Thyroid gland (tissue), 4 donors: ENCODE measurements at regions not wholly inside any gene's neighbourhood (a gene's known extent, or its start where the extent isn't known, plus 50 kb on each side); places are given as distances from the start of the nearest gene placed in this dataset.

ENCODE experiments used
- DNase-seq, 2 donors: peaks; one replicate each; pipeline ENCODE4 v3.0.0-alpha.2; 2019
- H3K27ac ChIP-seq, 3 donors: fragments of 200-600 bp; sonication (generic); 1 replicate in 2 of 3; 2 replicates in 1 of 3; pipeline ENCODE4 v1.5.1; 2016 to 2019; ENCODE audit warnings: mild to moderate bottlenecking in 1 of 3, moderate library complexity in 1 of 3
- H3K27me3 ChIP-seq: fragments of 200-600 bp; sonication (generic); one replicate; pipeline ENCODE4 v1.5.1; 2019
- H3K36me3 ChIP-seq, 2 donors: fragments of 200-600 bp; sonication (generic); one replicate each; pipeline ENCODE4 v1.5.1; 2016 to 2019
- H3K4me1 ChIP-seq, 2 donors: fragments of 200-600 bp; sonication (generic); one replicate each; pipeline ENCODE4 v1.5.1; 2017 to 2019
- H3K4me3 ChIP-seq, 3 donors: fragments of 200-600 bp; sonication (generic); replicated peaks in 1 of 3; 1 replicate in 2 of 3; 2 replicates in 1 of 3; pipeline ENCODE4 v1.5.1; 2016; ENCODE audit warnings: mild to moderate bottlenecking in 1 of 3
- H3K9me3 ChIP-seq: fragments of 200-600 bp; sonication (generic); one replicate; pipeline ENCODE4 v1.5.1; 2017
- POLR2A ChIP-seq, 2 donors: fragments of 450-650 bp; IDR thresholded peaks; one replicate each; pipeline ENCODE4 v1.6.1; 2017; ENCODE audit warnings: antibody characterized with exemption in 2 of 2, mild to moderate bottlenecking in 2 of 2, moderate library complexity in 1 of 2
- WGBS, 2 donors: methylation state at CpG; one replicate each; pipeline ENCODE4 v1.1.5; 2017; 5-methylcytosine and 5-hydroxymethylcytosine counted together
- intact Hi-C: fragments of 100-400 bp; cut with DNase I; formaldehyde crosslinking; loops from one replicate; pipeline ENCODE4 v1.15.1; 2023
- TF ChIP-seq, protein P1 (sequence below), 6 experiments: fragments of 200-600 bp in 3 of 6; fragments of 450-650 bp in 3 of 6; sonication (generic) in 3 of 6; IDR thresholded peaks; one replicate each; pipeline ENCODE4 v1.5.1; 2016 to 2019; ENCODE audit warnings: antibody characterized with exemption in 6 of 6, mild to moderate bottlenecking in 2 of 6, inconsistent platforms in 1 of 6, moderate library complexity in 1 of 6

DNA sequence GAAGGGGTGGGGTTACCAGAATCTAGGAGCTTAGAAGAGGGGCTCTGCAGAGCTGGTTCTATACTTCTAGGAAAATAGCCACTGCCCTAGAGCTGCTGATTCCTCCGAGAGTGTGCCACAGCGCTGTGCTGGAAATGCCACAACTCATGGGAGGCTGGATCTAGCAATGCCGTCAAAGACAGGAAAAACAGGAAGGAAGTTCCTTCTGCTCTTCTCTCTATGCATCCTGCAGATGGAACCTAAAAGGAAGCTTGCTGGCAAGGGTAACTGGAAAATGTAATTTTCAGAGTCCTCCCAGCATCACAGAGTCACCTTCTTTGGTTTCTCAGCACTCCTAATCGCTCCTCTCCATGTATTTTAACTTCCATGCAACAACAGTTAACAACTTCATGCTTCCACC, 121.2 kb upstream of the TLL1 start:
- Histone ChIP-seq H3K36me3 (no peaks in the 10 kb centered on the region), H3K4me3 (no peak overlapping the region), H3K9me3 (no peaks in the 10 kb centered on the region), H3K4me1 (no peaks in the 10 kb centered on the region), H3K27ac (no peak overlapping the region), H3K27me3 (no peaks in the 10 kb centered on the region)
- WGBS, 2 donors: 54 to 80% methylated on average over 4 of the region's 4 CpGs
- DNase-seq: no peak
- TF ChIP-seq POLR2A (IDR thresholded peaks at IDR 0.05): no peak
- TF ChIP-seq, protein P1, sequence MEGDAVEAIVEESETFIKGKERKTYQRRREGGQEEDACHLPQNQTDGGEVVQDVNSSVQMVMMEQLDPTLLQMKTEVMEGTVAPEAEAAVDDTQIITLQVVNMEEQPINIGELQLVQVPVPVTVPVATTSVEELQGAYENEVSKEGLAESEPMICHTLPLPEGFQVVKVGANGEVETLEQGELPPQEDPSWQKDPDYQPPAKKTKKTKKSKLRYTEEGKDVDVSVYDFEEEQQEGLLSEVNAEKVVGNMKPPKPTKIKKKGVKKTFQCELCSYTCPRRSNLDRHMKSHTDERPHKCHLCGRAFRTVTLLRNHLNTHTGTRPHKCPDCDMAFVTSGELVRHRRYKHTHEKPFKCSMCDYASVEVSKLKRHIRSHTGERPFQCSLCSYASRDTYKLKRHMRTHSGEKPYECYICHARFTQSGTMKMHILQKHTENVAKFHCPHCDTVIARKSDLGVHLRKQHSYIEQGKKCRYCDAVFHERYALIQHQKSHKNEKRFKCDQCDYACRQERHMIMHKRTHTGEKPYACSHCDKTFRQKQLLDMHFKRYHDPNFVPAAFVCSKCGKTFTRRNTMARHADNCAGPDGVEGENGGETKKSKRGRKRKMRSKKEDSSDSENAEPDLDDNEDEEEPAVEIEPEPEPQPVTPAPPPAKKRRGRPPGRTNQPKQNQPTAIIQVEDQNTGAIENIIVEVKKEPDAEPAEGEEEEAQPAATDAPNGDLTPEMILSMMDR (IDR thresholded peaks at IDR 0.05): no peak
- intact Hi-C loops: no loop called here

DNA sequence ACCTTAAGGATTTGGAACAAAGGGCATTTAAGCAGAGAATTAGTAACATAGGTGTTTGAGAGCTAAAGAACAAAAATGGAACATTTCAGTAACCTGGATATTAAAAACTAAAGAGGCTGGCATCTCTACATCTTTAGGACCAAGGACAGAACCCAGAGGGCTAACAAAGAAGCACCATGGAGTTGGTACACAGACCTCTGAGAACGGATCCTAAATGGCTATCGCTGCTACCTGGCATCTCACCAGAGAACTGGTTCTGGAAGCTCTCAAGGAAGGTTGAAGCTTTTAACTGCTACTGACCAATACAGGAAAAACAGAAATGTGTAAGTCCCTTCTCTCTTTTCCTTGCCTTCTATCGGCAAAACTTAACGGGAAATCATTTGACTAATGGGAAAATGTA, 118.4 kb upstream of the TLL1 start:
- Histone ChIP-seq H3K27me3 (no peaks in the 10 kb centered on the region), H3K4me3 (no peak overlapping the region), H3K9me3 (no peaks in the 10 kb centered on the region), H3K4me1 (no peaks in the 10 kb centered on the region), H3K36me3 (no peaks in the 10 kb centered on the region), H3K27ac (no peak overlapping the region)
- TF ChIP-seq POLR2A (IDR thresholded peaks at IDR 0.05): no peak
- TF ChIP-seq, protein P1 (IDR thresholded peaks at IDR 0.05): no peak
- WGBS, 2 donors: 89 to 97% methylated on average over 4 of the region's 4 CpGs
- DNase-seq: no peak
- intact Hi-C loops: no loop called here

DNA sequence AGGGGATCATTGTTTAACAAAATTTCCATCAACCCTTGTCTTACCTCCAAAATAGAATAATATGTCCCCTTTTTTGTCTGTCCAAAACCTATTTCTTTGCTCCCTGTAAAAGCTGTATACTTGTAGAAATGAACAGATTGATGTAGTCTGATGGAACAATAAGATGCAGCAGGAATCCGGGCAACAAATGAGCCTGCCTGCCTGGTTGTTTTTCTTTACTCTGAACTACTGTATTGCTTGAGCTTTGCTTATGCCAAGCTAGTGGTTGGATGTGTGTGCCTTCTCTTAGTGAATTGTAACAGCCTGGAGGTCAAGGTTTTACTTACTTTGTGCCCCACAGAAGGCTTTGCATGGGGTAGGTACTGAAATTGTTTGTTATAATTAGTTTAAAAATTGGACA, 116.2 kb upstream of the TLL1 start:
- TF ChIP-seq, protein P1 (IDR thresholded peaks at IDR 0.05): no peak
- no peak for TF ChIP-seq POLR2A (IDR thresholded peaks at IDR 0.05)
- intact Hi-C loops: no loop called here

DNA sequence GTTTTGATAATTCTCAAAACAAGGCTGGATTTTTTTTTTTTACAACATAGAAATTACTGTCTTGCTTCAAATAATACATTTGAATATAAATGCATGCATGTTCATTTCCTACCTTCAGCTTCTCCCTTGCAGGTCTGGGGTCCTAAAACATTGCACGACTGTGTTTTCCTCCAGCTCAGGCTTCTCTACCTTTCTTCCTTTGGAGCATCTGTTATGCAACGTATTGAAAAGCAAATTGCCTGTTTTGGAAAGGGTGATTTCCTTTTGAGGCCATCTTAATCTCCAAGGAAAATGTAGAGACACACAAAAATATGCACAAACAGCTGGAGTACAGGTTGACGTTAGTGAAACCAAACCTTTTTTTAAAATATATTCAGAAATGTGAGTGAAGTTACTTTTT, 115.6 kb upstream of the TLL1 start:
- Histone ChIP-seq H3K27ac (no peak overlapping the region), H3K27me3 (no peaks in the 10 kb centered on the region), H3K36me3 (no peaks in the 10 kb centered on the region), H3K9me3 (no peaks in the 10 kb centered on the region), H3K4me3 (no peak overlapping the region), H3K4me1 (no peaks in the 10 kb centered on the region)
- TF ChIP-seq, protein P1 (IDR thresholded peaks at IDR 0.05): no peak
- no peak for TF ChIP-seq POLR2A (IDR thresholded peaks at IDR 0.05)
- 73 to 77% methylated on average over 3 of the region's 3 CpGs for WGBS, 2 donors
- DNase-seq: no peak
- intact Hi-C loops: no loop called here

More for the DNA sequence above, 116.2 kb upstream of the TLL1 start:
- no peaks in the 10 kb centered on the region for H3K4me1 ChIP-seq
- H3K27ac ChIP-seq: no peak overlapping the region
- H3K27me3 ChIP-seq: no peaks in the 10 kb centered on the region
- WGBS, 2 donors: 38 to 47% methylated on average over 1 of the region's 1 CpG
- no peaks in the 10 kb centered on the region for H3K36me3 ChIP-seq
- H3K4me3 ChIP-seq: no peak overlapping the region
- DNase-seq: no peak
- H3K9me3 ChIP-seq: no peaks in the 10 kb centered on the region

DNA sequence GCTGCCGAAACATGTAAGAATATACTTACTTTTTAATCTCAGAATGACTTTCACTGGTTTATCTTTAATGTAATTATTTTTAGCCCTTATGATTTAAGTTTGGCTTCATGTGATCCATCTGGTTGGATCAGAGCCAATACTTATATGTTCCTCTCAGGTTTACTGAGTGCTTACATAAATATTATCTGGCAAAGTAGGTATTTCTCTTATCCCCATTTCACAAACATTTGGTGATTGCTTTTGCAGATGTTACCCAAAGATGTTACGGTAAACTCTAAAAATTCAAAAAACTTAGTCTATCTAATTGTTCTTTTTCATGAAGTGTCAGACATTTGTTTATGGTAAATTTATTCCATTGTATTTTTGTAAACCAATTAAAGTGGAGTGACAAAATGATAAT, 115.0 kb upstream of the TLL1 start:
- TF ChIP-seq POLR2A (IDR thresholded peaks at IDR 0.05): no peak
- TF ChIP-seq, protein P1 (IDR thresholded peaks at IDR 0.05): no peak
- 96 to 97% methylated on average over 2 of the region's 2 CpGs for WGBS, 2 donors
- H3K27ac ChIP-seq: no peak overlapping the region
- intact Hi-C loops: no loop called here
- no peaks in the 10 kb centered on the region for H3K9me3 ChIP-seq
- no peaks in the 10 kb centered on the region for H3K4me1 ChIP-seq
- no peaks in the 10 kb centered on the region for H3K27me3 ChIP-seq
- DNase-seq: no peak
- H3K4me3 ChIP-seq: no peak overlapping the region
- no peaks in the 10 kb centered on the region for H3K36me3 ChIP-seq
